A549 (cell line): ENCODE measurements at regions not wholly inside any gene's neighbourhood (a gene's known extent, or its start where the extent isn't known, plus 50 kb on each side); places are given as distances from the start of the nearest gene placed in this dataset.

Source experiments
- ATAC-seq, 2 experiments: fragments of 200-7000 bp in 1 of 2; fragments of >200 bp in 1 of 2; cut with Nextera tagmentation in 1 of 2; cut with Tn5 transposase in 1 of 2; 3 replicates each; pipeline versions ENCODE4 v1.8.0 to v1.9.1; 2018 to 2020; ENCODE audit warnings: mild to moderate bottlenecking in 1 of 2, moderate library complexity in 1 of 2
- CTCF ChIA-PET: fragments of 300-600 bp; sonication (Branson Sonifier 250); formaldehyde crosslinking; extraction: SDS; loops from one replicate; lab custom pipeline; 2021; ENCODE audit warnings: antibody characterized with exemption, inconsistent platforms; lab: Yijun Ruan, JAX
- POLR2A ChIA-PET: fragments of 350-600 bp; formaldehyde crosslinking; extraction: SDS; loops from one replicate; lab custom pipeline; 2021; ENCODE audit warnings: antibody characterized with exemption, inconsistent platforms; lab: Yijun Ruan, JAX
- DNase-seq, 2 experiments: peaks; one replicate each; pipeline versions ENCODE4 v3.0.0 to v3.0.0-alpha.2; 2011 to 2016; ENCODE audit warnings: low read depth in 1 of 2, low spot score in 1 of 2
- FAIRE-seq: peaks from 2 replicates; lab custom pipeline; 2011; peaks lifted over from hg19 to GRCh38; lab: Jason Lieb, UNC
- H3K27ac ChIP-seq, 2 experiments: fragments of >200 bp; sonication (Bioruptor Twin); formaldehyde crosslinking; 3 replicates each; pipeline ENCODE4 v1.5.1; 2016 to 2017
- H3K4me1 ChIP-seq: fragments of >200 bp; sonication (Bioruptor Twin); formaldehyde crosslinking; 3 replicates; pipeline ENCODE4 v1.6.1; 2016
- H3K4me2 ChIP-seq: fragments of >200 bp; sonication (Bioruptor Twin); formaldehyde crosslinking; 3 replicates; pipeline ENCODE4 v1.6.1; 2016
- H3K4me3 ChIP-seq: fragments of >200 bp; sonication (Bioruptor Twin); formaldehyde crosslinking; 3 replicates; pipeline ENCODE4 v1.5.1; 2016
- H3K9me3 ChIP-seq: fragments of >200 bp; sonication (Bioruptor Twin); formaldehyde crosslinking; 3 replicates; pipeline ENCODE4 v1.6.1; 2016
- CEBPB ChIP-seq, 2 experiments: fragments of >200 bp in 1 of 2; sonication (Bioruptor Twin) in 1 of 2; formaldehyde crosslinking in 1 of 2; IDR thresholded peaks; 2 replicates each; pipeline ENCODE4 v1.6.1; 2012 to 2016
- ESRRA ChIP-seq: fragments of 150-350 bp; IDR thresholded peaks from 2 replicates; pipeline ENCODE4 v1.6.1; 2014; ENCODE audit warnings: mild to moderate bottlenecking, low read length, borderline replicate concordance
- FOSL2 ChIP-seq, 2 experiments: fragments of 450-650 bp in 1 of 2; fragments of >200 bp in 1 of 2; sonication (Bioruptor Twin) in 1 of 2; formaldehyde crosslinking; IDR thresholded peaks; 2 replicates each; pipeline versions ENCODE4 v1.5.0 to v1.6.1; 2016 to 2020; ENCODE audit warnings: mild to moderate bottlenecking in 1 of 2, moderate library complexity in 1 of 2
- GATA3 ChIP-seq: IDR thresholded peaks from 2 replicates; pipeline ENCODE4 v1.6.1; 2012; ENCODE audit warnings: borderline replicate concordance
- HDAC2 ChIP-seq: fragments of 200-600 bp; sonication (generic); IDR thresholded peaks from 2 replicates; pipeline ENCODE4 v1.6.1; 2016
- HOXB13 ChIP-seq: fragments of 250-450 bp; sonication (Bioruptor Pico); IDR thresholded peaks from 2 replicates; pipeline ENCODE4 v1.5.0; 2020; ENCODE audit warnings: low read depth, mild to moderate bottlenecking, moderate library complexity
- MYC ChIP-seq: IDR thresholded peaks from 2 replicates; pipeline ENCODE4 v1.6.1; 2012; ENCODE audit warnings: mild to moderate bottlenecking, inconsistent platforms, low read length, improper control_type of control experiment, borderline replicate concordance
- NR3C1 ChIP-seq: fragments of >200 bp; sonication (Bioruptor Twin); formaldehyde crosslinking; IDR thresholded peaks from 3 replicates; pipeline ENCODE4 v1.6.1; 2017
- PHF8 ChIP-seq: fragments of 200-600 bp; sonication (generic); IDR thresholded peaks from 2 replicates; pipeline ENCODE4 v1.6.1; 2016; ENCODE audit warnings: low read depth, mild to moderate bottlenecking, antibody characterized with exemption, moderate library complexity, borderline replicate concordance
- POLR2AphosphoS2 ChIP-seq: conservative IDR thresholded peaks from 2 replicates; pipeline ENCODE4 v1.6.1; 2012; ENCODE audit warnings: low read length, improper control_type of control experiment, inconsistent platforms
- RAD21 ChIP-seq, 2 experiments: fragments of >200 bp in 1 of 2; sonication (Bioruptor Twin) in 1 of 2; formaldehyde crosslinking in 1 of 2; IDR thresholded peaks in 1 of 2; conservative IDR thresholded peaks in 1 of 2; 2 replicates in 1 of 2; 3 replicates in 1 of 2; pipeline ENCODE4 v1.6.1; 2012 to 2018; ENCODE audit warnings: inconsistent platforms in 1 of 2
- RCOR1 ChIP-seq: fragments of 150-350 bp; IDR thresholded peaks from 2 replicates; pipeline ENCODE4 v1.6.1; 2014; ENCODE audit warnings: antibody characterized with exemption, low read length, low read depth
- RFX5 ChIP-seq: fragments of 450-650 bp; IDR thresholded peaks from 2 replicates; pipeline ENCODE4 v1.7.1; 2014; ENCODE audit warnings: antibody characterized with exemption, mild to moderate bottlenecking, moderate library complexity
- SMC3 ChIP-seq: fragments of >200 bp; sonication (Bioruptor Twin); formaldehyde crosslinking; IDR thresholded peaks from 3 replicates; pipeline ENCODE4 v1.6.1; 2018; ENCODE audit warnings: inconsistent platforms
- ZC3H11A ChIP-seq: fragments of 450-650 bp; IDR thresholded peaks from 2 replicates; pipeline ENCODE4 v1.6.1; 2014; ENCODE audit warnings: antibody characterized with exemption, mild to moderate bottlenecking
- ZFP36 ChIP-seq: fragments of 450-650 bp; IDR thresholded peaks from 2 replicates; pipeline ENCODE4 v1.6.1; 2014; ENCODE audit warnings: borderline replicate concordance; ENCODE audit not compliant: partially characterized antibody
- WGBS: methylation state at CpG from one replicate; pipeline ENCODE4 v1.1.6; 2017; ENCODE audit errors: missing lambda C conversion rate; 5-methylcytosine and 5-hydroxymethylcytosine counted together
- TF ChIP-seq, protein P1 (sequence below): IDR thresholded peaks from 2 replicates; pipeline ENCODE4 v1.6.1; 2012
- TF ChIP-seq, protein P2 (sequence below): fragments of 450-650 bp; IDR thresholded peaks from 2 replicates; pipeline ENCODE4 v1.6.1; 2014; ENCODE audit warnings: antibody characterized with exemption
- TF ChIP-seq, protein P3 (sequence below): fragments of 250-450 bp; sonication (Bioruptor Pico); IDR thresholded peaks from 2 replicates; pipeline ENCODE4 v1.5.0; 2021; ENCODE audit warnings: mild to moderate bottlenecking, moderate library complexity, borderline replicate concordance
- TF ChIP-seq, protein P4 (sequence below): fragments of >200 bp; sonication (Bioruptor Twin); formaldehyde crosslinking; IDR thresholded peaks from 3 replicates; pipeline ENCODE4 v1.5.1; 2016

DNA sequence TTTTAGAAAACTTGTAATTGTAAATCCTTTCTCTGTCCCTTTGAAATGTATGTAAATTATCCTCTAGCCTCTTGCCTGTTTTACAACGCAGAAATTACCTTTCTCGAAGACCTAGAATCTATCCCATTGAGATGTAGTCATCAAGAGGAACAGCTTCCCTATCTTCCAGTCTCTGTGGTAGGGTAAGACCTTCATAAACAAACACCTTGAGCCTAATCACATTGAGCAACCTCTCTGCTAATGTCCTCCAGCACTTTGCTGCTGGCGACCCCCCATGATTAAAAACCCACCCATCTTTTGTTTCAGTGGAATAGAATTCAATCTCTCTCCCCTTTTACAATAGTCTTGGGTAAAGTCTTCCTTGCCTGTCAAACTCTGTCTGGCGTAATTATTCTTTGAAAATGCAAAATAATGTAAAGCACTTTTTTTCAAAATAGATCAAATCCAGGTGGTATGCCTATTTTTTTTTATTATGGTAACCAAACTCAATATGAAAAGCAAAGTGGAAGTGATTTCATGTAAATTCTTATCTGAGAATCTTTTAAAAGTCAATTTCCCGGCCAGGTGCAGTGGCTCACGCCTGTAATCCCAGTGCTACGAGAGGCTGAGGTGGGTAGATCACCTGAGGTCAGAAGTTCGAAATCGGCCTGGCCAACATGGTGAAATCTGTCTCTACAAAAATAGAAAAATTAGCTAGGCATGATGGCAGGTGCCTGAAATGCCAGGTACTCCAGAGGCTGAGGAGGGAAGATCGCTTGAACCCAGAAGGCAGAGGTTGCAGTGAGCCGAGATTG, 237.9 kb downstream of the GRXCR1 start:
- no peak for FAIRE-seq
- H3K4me1 ChIP-seq = no peaks in the 10 kb centered on the region
- WGBS = 8% methylated on average over 11 of the region's 11 CpGs
- TF ChIP-seq PHF8 (no peak), RFX5 (no peak), RCOR1 (no peak), HOXB13 (no peak), NR3C1 (no peak), HDAC2 (no peak), ZC3H11A (no peak), CEBPB (IDR thresholded peaks at IDR 0.05) (no peak), ESRRA (no peak), GATA3 (no peak), SMC3 (no peak), POLR2AphosphoS2 (no peak), FOSL2 (IDR thresholded peaks at IDR 0.05) (no peak), FOSL2 (CRISPR knock-in tag; IDR thresholded peaks at IDR 0.05) (no peak), RAD21 (conservative IDR thresholded peaks at IDR 0.05 in 1 of 2, IDR thresholded peaks at IDR 0.05 in 1 of 2) (no peak), ZFP36 (no peak)
- TF ChIP-seq, protein P1, sequence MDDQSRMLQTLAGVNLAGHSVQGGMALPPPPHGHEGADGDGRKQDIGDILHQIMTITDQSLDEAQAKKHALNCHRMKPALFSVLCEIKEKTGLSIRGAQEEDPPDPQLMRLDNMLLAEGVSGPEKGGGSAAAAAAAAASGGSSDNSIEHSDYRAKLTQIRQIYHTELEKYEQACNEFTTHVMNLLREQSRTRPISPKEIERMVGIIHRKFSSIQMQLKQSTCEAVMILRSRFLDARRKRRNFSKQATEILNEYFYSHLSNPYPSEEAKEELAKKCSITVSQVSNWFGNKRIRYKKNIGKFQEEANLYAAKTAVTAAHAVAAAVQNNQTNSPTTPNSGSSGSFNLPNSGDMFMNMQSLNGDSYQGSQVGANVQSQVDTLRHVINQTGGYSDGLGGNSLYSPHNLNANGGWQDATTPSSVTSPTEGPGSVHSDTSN = no peak
- TF ChIP-seq, protein P2, sequence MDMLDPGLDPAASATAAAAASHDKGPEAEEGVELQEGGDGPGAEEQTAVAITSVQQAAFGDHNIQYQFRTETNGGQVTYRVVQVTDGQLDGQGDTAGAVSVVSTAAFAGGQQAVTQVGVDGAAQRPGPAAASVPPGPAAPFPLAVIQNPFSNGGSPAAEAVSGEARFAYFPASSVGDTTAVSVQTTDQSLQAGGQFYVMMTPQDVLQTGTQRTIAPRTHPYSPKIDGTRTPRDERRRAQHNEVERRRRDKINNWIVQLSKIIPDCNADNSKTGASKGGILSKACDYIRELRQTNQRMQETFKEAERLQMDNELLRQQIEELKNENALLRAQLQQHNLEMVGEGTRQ = no peak
- TF ChIP-seq, protein P3, sequence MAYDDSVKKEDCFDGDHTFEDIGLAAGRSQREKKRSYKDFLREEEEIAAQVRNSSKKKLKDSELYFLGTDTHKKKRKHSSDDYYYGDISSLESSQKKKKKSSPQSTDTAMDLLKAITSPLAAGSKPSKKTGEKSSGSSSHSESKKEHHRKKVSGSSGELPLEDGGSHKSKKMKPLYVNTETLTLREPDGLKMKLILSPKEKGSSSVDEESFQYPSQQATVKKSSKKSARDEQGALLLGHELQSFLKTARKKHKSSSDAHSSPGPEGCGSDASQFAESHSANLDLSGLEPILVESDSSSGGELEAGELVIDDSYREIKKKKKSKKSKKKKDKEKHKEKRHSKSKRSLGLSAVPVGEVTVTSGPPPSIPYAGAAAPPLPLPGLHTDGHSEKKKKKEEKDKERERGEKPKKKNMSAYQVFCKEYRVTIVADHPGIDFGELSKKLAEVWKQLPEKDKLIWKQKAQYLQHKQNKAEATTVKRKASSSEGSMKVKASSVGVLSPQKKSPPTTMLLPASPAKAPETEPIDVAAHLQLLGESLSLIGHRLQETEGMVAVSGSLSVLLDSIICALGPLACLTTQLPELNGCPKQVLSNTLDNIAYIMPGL = no peak
- TF ChIP-seq, protein P4, sequence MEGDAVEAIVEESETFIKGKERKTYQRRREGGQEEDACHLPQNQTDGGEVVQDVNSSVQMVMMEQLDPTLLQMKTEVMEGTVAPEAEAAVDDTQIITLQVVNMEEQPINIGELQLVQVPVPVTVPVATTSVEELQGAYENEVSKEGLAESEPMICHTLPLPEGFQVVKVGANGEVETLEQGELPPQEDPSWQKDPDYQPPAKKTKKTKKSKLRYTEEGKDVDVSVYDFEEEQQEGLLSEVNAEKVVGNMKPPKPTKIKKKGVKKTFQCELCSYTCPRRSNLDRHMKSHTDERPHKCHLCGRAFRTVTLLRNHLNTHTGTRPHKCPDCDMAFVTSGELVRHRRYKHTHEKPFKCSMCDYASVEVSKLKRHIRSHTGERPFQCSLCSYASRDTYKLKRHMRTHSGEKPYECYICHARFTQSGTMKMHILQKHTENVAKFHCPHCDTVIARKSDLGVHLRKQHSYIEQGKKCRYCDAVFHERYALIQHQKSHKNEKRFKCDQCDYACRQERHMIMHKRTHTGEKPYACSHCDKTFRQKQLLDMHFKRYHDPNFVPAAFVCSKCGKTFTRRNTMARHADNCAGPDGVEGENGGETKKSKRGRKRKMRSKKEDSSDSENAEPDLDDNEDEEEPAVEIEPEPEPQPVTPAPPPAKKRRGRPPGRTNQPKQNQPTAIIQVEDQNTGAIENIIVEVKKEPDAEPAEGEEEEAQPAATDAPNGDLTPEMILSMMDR = no peak
- TF ChIP-seq, all 56 proteins: peak for 0
- ChIA-PET CTCF (no interaction called here), POLR2A (no interaction called here)
- no peak for DNase-seq
- Histone ChIP-seq H3K4me2 (no peak overlapping the region), H3K9me3 (no peaks in the 10 kb centered on the region), H3K27ac (no peak overlapping the region), H3K4me3 (no peak overlapping the region)
- no peak for ATAC-seq

DNA sequence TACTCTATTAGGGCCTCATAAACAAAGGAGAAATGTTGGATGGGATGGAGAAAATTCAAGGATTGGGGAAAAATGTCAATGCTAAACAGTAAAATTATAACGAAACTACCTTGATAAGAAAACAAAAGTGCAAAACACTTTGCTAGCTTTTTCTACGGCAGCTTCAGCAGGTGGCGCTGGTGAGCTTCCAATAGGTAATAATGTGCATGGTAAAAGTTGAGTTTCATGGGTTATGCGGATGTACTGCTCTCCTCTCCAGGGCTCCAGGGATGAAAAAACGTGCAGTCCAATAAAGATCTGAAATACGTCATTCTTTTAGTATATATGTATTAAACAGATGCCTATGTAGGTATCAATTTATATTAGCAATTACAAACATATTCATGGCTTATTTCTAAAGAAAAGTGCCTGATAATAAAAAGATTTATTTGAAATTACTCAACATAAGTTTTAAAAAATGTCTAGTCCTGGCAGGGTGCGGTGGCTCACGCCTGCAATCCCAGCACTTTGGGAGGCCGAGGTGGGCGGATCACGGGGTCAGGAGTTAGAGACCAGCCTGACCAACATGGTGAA, 239.6 kb downstream of the GRXCR1 start:
- DNase-seq = peak; percentile 2 to 38
- Histone ChIP-seq H3K4me2 (no peak overlapping the region), H3K9me3 (no peaks in the 10 kb centered on the region), H3K4me1 (no peaks in the 10 kb centered on the region), H3K27ac (no peak overlapping the region), H3K4me3 (no peak overlapping the region)
- FAIRE-seq = no peak
- ATAC-seq = no peak
- TF ChIP-seq, protein P4 = peak; percentile 53
- TF ChIP-seq SMC3 = peak; percentile 41; the same call in 2 of the 3 replicates
- no peak for TF ChIP-seq MYC
- TF ChIP-seq RAD21 (conservative IDR thresholded peaks at IDR 0.05 in 1 of 2, IDR thresholded peaks at IDR 0.05 in 1 of 2) = peak; percentile 46 to 61
- no peak for TF ChIP-seq POLR2AphosphoS2
- CTCF ChIA-PET = interaction anchor here (0.8 to 1.3 kb wide), 4 partner anchors 9 to 1363 kb away, joined by 3 to 5 read pairs (median 4); no protein-coding TSS in a partner anchor
- WGBS = 6% methylated on average over 11 of the region's 11 CpGs
- POLR2A ChIA-PET = no interaction called here
